ENCODE measurements at regions not wholly inside any gene's neighbourhood (a gene's known extent, or its start where the extent isn't known, plus 50 kb on each side); places are given as distances from the start of the nearest gene placed in this dataset.

DNA sequence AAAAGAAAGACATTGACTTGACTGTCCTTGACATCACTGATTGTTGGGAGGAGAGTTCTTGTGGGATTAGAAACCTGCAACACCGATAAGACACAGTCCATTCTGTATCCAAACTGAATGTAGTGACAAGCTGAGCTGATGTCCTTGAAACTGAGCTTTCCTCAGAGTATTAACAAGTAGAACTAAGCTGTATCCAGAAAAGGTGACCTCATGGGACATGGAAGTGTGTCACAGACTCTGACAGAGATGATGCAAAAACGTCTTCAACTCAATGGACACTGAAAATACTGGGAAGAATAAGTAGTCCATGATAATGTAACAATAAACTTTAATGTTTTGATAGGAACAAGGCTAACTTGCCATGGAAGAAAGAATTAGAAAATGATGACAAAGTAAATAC lies 690.1 kb downstream of the CDH18 start (continued):
- TF ChIP-seq, protein P1, sequence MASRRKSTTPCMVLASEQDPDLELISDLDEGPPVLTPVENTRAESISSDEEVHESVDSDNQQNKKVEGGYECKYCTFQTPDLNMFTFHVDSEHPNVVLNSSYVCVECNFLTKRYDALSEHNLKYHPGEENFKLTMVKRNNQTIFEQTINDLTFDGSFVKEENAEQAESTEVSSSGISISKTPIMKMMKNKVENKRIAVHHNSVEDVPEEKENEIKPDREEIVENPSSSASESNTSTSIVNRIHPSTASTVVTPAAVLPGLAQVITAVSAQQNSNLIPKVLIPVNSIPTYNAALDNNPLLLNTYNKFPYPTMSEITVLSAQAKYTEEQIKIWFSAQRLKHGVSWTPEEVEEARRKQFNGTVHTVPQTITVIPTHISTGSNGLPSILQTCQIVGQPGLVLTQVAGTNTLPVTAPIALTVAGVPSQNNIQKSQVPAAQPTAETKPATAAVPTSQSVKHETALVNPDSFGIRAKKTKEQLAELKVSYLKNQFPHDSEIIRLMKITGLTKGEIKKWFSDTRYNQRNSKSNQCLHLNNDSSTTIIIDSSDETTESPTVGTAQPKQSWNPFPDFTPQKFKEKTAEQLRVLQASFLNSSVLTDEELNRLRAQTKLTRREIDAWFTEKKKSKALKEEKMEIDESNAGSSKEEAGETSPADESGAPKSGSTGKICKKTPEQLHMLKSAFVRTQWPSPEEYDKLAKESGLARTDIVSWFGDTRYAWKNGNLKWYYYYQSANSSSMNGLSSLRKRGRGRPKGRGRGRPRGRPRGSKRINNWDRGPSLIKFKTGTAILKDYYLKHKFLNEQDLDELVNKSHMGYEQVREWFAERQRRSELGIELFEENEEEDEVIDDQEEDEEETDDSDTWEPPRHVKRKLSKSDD (CRISPR knock-in tag; IDR thresholded peaks at IDR 0.05; ENCODE audit: low read depth): no peak
- no peak for TF ChIP-seq ZNF296 (CRISPR knock-in tag; conservative IDR thresholded peaks at IDR 0.05)
- no peak for TF ChIP-seq GMEB1 (CRISPR knock-in tag; IDR thresholded peaks at IDR 0.05; ENCODE audit: borderline replicate concordance)
- TF ChIP-seq NFIC (IDR thresholded peaks at IDR 0.05; ENCODE audit: low read length): no peak
- TF ChIP-seq ZNF232 (CRISPR knock-in tag; IDR thresholded peaks at IDR 0.05; ENCODE audit: borderline replicate concordance): no peak
- no peak for TF ChIP-seq CBX1 (IDR thresholded peaks at IDR 0.05; ENCODE audit: low read depth)
- no peak for TF ChIP-seq DDIT3 (CRISPR knock-in tag; IDR thresholded peaks at IDR 0.05)
- TF ChIP-seq ZNF605 (CRISPR knock-in tag; IDR thresholded peaks at IDR 0.05): no peak
- TF ChIP-seq, protein P2, sequence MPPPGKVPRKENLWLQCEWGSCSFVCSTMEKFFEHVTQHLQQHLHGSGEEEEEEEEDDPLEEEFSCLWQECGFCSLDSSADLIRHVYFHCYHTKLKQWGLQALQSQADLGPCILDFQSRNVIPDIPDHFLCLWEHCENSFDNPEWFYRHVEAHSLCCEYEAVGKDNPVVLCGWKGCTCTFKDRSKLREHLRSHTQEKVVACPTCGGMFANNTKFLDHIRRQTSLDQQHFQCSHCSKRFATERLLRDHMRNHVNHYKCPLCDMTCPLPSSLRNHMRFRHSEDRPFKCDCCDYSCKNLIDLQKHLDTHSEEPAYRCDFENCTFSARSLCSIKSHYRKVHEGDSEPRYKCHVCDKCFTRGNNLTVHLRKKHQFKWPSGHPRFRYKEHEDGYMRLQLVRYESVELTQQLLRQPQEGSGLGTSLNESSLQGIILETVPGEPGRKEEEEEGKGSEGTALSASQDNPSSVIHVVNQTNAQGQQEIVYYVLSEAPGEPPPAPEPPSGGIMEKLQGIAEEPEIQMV (CRISPR knock-in tag; IDR thresholded peaks at IDR 0.05; ENCODE audit: low read depth): no peak
- no peak for TF ChIP-seq LRRFIP1 (CRISPR knock-in tag; conservative IDR thresholded peaks at IDR 0.05)
- no peak for TF ChIP-seq SOX13 (IDR thresholded peaks at IDR 0.05)
- TF ChIP-seq SOX13 (CRISPR knock-in tag; conservative IDR thresholded peaks at IDR 0.05 in 1 of 2, IDR thresholded peaks at IDR 0.05 in 1 of 2): no peak
- no peak for TF ChIP-seq CHD2 (IDR thresholded peaks at IDR 0.05; ENCODE audit: low read depth, low read length)
- TF ChIP-seq AKAP8 (CRISPR knock-in tag; IDR thresholded peaks at IDR 0.05): no peak

Data from HepG2 (cell line).